ACHN (cell line): ENCODE measurements at regions not wholly inside any gene's neighbourhood (a gene's known extent, or its start where the extent isn't known, plus 50 kb on each side); places are given as distances from the start of the nearest gene placed in this dataset.

Experiments used
- DNase-seq: peaks from one replicate; pipeline ENCODE4 v3.0.0-alpha.2; 2015
- in situ Hi-C: cut with HindIII; loops from 2 replicates; pipeline ENCODE4 v1.10.0; 2017; ENCODE audit warnings: low sequenced_read_pairs, low pct_ligation_motif_present, low pct_unique_long_range_greater_than_20kb

DNA sequence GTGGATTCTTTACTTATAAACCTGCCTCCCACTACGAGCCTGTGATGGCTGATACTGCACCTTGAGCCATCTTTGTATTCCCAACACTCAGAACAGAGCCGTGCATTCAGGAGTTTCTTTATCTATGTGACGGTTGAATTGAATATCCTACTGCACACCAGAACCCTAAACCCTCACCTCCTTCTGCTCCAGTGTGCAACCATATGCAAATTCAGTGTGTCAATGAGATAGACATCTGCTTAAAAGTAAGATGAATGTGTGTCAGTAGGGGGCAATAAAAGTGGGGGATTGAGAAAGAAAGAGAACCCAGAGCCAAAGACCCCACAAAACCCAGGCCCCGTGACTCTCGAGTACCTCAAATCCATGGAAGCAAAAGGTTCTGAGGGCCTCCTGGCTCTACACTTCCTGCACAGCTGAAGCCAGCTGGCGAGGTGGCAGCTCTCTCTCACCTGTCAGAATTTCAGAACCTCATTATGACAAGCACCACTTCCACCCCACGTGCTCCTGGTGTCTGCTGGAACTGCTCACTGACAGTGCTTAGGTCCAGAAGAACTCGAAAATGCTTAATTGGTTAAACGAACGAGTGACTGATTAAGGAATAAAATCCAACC is 143.3 kb upstream of the GPR26 start:
- in situ Hi-C loops: no loop called here
- DNase-seq: no peak

DNA sequence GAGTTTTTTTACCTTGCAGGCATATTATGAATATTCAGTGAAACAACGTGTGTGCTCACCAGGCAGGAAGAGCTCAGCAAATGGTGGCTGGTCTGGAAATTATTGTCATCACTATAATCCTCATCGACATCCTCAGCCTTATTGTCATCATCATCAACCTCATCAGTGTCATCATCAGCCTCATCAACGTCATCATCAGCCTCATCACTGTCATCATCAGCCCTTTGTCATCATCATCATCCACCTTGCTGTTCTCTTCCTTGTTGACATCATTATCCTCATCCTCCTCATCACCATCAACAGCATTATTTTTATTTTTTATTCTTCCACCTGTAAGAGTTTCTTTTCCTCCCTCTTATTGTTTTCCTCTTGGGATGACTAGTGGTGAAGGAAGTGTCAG is 142.3 kb upstream of the GPR26 start:
- no peak for DNase-seq
- in situ Hi-C loops: no loop called here

DNA sequence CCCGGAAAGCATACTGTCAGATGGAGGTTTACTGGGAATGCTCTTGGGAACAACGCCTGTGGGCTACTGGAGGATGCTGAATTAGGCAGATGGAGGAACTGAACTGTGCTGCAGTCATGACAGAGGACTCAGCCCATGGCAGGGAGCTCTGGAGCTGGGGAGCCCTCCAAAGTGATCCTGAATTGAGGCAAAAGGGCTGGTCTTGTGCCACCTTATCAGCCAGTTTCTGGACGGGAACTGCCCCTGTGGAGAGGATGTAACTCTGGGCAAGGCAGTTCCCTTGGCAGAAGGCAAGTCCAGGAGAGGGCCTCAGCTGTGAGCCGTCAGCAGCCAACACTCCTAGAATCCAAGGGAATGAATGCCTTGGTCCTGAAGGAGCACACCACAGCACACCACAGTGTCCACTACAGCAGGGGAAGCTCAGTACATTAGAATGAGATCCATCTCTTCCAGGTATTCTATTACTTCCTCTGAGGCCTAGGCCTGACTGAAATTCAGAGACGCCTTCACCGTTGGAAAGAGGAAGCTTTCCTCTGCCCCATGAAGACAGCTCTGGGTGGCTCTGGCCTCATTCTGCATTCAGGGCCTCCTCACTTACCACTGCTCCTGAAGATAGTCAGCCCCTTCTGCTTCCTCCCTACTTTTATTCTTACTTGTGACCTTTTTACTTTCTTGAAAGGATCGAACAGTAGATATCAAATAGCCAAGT is 139.6 kb upstream of the GPR26 start:
- in situ Hi-C loops: no loop called here
- no peak for DNase-seq

DNA sequence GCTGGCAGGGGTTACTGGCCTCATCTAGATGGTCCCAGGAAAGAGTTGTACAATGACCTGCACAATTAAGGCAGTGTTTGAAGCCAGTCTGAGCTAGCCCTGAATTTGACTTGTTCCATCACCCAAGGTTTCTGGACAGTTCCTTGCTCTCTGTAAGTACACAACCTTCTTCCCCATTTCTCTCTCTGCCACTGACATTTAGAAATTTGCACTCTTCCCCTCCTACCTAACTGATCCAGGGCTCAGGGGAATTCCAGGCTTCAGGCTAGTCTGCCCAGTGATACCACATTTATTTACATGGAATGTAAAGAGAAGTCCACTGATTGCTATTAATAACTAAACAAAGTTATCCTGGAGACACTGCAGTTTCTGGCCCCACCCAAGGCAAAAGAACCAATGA is 139.0 kb upstream of the GPR26 start:
- DNase-seq: no peak
- in situ Hi-C loops: no loop called here

DNA sequence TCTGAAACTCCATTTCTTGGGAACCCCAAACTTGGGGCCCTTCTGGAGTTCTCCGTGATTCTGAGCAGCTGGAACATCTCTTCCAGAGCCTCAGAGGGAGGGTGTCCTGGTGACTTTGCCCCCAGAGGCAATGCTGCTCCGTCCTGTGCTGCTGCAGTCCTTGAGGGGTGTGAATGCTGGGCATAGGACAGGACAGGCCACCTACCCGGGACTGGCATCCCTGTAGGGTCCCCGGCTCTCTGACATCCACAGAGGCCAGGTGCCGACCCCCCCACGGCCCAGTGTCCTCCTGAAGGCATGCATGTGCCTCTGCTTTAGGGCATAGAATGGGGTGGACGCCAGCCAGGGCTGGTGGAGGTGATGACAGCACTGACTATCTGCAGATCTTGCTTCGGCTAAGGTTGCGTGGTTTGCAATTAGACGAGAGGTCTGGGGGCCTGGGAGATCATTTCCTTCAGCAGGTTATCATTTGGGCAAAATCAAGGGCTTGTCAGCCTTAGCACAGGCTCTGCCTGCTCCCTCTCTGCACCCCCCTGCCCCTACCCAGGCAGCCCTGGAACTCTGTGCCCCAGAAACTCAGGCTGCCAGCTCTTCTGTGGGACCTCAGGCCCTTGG is 136.9 kb upstream of the GPR26 start:
- no peak for DNase-seq
- in situ Hi-C loops: no loop called here

DNA sequence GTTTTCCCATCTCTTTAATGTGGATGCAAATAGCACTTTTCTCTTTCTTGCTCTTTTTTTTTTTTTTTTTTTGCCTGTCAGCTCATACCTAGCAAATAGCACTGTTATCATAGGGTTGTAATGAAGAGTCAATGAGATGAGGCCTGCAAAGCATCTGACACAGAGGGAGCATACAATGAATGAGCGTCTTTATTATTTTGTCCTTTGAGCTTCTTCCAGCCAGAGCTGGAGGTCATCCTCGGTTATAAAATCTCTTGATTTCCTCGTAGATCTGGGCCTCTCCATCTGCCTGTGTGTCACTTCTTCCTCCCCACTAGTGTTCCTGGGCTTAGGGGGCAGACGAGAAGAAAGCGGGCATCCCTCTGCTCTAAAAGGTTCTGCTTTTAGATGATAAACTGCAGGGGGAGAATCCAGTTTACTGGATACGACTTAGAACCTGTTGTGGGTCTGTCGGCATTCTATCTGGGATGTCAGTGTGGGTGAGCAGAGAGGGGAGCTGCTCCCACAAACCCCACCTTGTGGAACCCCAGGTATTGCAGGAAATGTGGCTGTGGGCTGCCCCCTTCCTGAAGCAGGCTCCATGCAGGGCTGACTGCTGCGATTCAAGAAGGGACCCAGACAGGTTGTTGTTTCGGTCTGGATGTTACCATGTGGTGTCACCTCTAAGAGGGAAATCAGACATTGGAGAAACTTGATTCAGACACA is 135.8 kb upstream of the GPR26 start:
- no peak for DNase-seq
- in situ Hi-C loops: no loop called here

DNA sequence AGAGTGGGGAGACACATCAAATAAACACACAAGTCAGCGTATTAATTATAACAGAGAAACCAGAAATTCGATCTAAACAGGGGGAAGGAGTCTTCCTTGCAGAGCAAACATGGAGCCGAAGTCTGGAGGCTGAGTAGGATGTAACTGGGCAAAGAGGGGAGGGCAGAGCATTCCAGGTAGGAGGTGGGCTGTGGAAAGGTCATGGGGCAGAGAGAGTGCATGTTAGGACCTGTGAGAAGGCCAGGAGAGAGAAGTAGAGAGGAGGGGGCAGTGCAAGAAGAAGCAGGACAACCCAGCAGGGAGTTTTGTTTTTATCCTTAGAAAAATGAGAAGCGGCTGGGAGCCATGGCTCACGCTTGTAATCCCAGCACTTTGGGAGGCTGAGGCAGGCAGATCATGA is 130.8 kb upstream of the GPR26 start:
- DNase-seq: no peak
- in situ Hi-C loops: no loop called here

DNA sequence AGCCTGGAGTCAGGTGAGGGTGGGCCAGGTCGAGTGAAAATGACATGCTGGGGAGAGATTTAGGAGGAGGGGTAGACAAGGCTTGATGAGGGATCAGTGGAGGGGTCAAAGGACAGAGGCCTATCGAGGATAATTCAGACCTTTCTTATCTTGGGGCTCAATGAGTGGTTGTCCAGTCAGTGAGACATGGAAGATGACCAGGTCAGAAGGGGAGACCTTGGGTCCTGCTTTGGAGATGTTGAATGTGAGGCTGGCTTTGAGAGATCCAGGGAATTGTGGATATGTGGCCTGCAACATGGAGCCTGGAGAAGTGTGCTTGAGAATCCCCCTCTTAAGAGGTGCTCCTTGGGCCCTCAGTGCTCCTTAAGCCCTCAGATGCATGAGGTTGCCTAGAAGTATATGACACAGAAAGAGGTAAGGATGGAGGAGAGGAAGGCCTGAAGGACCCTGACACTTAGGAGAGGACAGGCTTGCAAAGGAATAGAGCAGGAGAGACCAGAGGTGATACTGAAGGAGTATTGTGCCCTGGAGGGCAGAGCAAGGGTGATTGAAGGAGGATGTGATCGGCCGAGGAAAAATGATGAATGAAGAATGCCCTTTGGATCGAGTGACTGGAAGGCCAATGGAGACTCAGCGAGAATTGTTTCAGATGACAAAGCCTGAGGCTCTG is 129.8 kb upstream of the GPR26 start:
- no peak for DNase-seq
- in situ Hi-C loops: no loop called here

DNA sequence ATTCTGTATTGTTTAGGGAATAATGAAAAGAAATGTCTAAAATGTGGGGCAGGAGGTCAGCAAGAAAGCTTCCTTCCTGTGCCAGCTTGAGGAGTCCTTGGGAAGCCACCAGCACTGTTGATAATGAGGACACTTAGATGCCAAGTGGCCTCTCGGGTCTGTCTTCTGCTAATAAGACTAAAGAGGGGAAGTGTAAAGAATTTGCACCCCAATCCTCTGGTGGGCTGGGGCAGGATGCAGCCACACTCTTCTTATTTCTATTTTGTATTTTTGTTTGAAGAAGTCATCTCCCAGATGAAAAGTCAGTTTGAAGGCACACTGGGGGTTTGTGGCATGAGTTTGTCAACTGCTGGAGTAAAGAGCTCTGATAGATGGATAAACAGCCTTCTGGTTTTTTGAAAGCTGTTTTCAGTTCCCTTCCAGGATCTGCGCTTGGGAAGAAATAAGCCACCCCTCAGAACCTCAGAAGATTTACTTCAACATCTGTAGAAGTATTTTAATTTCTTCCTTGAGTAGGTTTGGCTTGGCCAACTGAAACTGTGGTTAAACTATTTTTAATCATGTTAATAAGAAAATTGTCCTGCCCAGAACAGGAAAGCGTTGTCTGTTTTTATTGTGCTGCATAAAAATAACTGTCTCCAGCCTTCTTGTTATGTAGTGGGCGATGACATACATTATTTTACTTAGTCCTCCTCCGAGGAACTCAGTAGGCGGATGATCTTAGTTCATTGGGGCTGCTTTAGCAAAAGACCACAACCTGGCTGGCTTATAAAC is 128.8 kb upstream of the GPR26 start:
- DNase-seq: no peak
- in situ Hi-C loops: no loop called here

DNA sequence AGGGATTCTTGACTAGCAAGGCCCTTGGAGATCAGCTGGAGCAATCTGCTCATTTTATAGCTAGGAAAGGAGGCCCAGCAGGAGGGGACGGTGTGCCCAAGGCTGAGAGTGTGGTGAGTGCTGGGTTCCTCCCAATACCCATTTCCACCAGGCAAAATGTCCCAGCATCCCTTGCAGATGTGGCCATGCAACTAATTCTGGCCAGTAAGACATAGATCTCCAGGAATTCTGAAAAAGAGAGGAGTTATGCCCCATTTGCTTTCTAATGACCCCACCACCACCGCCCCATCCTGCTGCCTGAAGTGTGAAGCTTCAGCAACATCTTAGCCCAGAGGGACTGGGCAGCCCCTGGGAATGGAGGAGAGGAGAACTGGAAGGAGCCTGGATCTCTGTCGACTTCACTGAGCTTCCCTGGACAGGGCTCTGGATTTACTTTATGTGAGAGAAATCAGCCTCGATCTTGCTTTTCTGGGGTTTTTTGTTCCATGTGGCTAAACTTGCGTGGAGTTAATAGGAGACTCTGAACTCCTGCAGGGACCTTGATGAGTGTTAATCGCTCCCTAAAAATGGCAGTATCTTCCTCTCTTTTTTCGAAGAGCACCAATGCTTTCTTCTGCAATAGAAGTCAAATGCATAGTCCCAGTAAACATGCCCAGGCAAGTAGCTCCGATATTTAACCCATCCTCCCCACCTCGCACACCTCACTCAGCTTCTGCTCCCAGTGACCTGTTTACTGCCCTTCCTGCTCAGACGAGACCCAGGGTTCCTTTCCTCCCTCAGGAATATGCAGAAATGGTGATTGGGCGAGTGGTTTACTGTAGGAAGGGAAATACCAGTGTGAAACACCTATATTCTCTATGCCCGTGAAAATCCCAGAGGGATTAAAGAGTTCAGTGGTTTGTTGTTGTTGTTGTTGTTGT is 127.5 kb upstream of the GPR26 start:
- in situ Hi-C loops: no loop called here

DNA sequence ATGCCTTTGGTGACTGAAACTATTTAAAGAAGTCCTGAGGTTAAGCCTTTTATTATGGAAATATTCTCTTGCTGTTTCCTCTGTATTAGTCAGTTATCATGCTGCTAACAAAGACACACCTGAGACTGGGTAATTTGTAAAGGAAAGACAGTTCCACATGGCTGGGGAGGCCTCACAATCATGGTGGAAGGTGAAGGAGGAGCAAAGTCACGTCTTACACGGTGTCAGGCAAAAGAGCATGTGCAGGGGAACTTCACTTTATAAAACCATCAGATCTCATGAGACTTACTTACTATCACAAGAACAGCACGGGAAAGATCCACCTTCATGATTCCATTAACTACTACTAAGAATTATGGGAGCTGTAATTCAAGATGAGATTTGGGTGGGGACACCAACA is 121.2 kb upstream of the GPR26 start:
- in situ Hi-C loops: no loop called here
- DNase-seq: no peak

More for the DNA sequence above, 127.5 kb upstream of the GPR26 start:
- no peak for DNase-seq

DNA sequence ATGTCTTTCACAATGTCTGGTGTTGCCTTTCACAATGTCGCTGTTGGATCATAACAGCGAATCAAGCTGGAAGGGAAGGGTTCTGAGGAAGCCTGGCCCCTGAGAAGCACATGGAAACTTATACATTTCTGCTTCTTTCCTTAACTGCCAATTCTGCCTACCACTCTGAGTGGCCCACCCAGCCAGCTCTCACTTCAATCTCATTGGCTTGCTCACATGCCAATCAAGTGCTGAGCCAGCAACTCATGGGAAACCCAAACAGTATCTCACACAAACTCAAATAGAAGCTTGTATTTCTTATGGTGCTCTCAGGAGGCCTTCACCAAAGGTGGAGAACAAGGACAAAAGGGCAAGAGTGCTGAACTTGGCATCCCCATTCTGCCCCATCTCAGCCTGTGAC is 117.4 kb upstream of the GPR26 start:
- in situ Hi-C loops: no loop called here

DNA sequence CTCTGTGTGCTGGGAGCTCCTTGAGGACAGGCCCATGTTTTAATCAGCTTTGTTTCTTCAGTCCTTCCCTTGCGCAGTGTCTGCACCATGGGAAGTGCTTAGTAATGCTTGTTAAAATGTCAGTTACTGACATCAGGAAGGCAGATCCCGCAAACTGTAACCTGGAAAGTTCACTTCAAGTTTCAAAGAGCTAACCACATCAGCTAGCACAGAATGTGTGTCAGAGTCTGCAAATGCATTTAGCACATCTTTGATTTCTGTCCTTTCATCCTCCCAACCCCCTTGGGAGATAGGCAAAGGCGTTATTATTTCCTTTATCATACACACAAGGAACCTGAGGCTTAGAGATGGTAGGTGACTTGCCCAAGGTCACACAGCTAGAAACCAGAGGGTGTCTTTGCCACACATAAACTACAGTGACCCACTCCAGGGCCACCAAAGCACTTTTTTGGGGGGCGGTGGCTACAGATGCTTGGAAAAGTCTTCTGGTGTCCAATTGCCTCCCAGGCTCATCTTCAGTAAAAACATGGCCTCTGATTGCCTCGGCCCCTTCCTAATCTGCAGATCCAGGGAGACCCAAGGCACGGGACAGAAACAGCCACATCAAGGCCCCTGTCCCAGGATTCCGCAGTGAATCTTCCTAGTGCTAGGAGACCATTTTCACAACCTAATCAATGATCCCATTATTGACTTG is 116.2 kb upstream of the GPR26 start:
- in situ Hi-C loops: no loop called here
- no peak for DNase-seq

More for the DNA sequence above, 117.4 kb upstream of the GPR26 start:
- DNase-seq: no peak

DNA sequence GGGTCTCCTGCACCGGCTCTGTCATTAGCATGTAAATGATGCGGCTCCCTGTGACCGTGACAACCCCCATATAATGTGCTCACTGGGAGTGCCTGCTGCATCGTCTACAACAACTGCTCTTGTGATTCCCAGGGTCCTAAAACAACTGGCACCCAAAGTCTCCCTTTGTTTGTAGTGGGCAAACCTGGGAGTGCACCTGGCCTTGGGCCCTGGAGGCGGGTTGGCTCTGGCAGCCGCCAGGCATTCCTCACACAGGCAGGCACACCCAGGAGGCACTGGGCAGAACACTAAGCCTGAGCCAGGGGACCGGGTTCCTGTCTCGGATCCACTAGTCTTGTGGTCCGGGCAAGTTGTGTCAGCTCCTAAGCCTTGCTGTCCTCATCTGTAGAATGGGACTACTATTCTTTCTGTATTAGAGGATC is 115.5 kb upstream of the GPR26 start:
- in situ Hi-C loops: no loop called here
- no peak for DNase-seq

DNA sequence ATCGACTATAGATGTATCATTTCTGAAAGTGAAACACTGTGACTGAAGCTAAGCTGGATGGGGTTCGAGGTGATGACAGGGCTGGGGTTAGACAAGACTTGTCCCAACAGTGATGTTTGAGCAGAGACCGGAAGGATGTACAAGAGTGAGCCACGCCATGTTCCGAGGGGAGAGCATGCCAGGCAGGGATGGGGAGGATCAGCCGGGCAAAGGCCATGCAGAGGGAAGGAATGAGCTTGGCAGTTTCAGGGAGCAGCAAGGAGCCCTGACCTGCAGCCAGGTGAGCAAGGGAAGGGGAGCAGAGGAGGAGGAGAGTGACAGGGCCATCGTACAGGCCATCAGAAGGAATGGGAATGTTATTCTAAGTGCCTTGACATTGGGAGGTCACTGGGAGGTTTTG is 114.9 kb upstream of the GPR26 start:
- DNase-seq: no peak
- in situ Hi-C loops: no loop called here

DNA sequence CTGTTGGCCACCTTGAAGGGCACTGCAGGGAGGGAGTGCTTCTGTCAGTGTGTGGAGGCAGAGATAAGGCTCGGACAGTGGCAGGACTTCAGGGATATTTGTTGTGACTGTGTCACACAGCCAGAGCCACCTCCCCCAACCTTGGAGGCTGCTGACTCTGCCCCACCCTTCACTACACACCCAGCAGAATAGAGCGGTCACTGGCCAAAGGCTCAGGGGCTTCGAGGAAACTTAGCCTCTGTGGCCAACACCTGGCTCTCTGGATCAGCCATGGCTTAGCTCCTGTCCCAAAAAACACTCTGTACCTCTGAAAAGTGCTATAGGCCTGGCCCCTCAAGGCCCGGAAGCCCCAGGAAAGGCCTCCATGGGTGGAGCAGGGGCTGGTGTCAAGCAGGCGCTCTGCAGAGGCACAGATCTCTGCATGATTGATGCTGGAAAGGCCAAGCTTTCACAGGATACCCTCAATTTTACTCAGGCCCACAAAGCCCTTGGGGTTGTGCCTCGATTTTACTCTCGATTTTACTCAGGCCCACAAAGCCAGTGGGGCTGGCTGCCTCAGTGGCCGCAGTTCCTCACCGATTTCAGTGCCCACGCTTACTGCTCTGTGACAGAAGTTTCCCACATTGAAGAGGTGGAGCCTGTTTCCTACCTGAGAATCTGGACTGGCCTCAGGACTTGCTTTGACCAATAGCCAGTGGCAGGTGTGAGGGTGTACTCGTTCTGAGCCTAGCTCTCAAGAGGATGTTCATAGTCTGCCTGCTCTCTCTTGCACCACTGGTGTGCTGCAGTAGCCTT is 113.2 kb upstream of the GPR26 start:
- no peak for DNase-seq
- in situ Hi-C loops: no loop called here
